GM21619 (cell line): ENCODE measurements at regions not wholly inside any gene's neighbourhood (a gene's known extent, or its start where the extent isn't known, plus 50 kb on each side); places are given as distances from the start of the nearest gene placed in this dataset.

Experiments
- ATAC-seq: cut with Tn5 transposase; IDR thresholded peaks from one replicate; pipeline ENCODE4 v1.9.1; 2021; ENCODE audit not compliant: unreplicated experiment

DNA sequence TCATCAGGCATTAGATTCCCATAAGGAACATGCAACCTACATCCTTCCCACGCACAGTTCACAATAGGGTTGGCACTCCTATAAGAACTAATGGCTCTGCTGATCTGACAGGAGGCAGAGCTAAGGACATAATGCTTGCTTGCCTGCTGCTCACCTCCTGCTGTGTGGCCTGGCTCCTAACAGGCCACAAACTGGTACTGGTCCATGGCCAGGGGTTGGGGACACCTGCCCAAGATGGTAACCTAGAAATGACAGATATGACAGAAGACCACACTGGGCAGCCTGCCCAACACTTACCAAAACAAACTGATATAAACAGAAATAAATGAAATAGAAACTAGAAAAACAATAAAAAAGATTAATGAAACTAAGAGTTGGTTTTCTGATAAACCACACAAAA lies 325.6 kb downstream of the SEC23A start:
- no peak for ATAC-seq

DNA sequence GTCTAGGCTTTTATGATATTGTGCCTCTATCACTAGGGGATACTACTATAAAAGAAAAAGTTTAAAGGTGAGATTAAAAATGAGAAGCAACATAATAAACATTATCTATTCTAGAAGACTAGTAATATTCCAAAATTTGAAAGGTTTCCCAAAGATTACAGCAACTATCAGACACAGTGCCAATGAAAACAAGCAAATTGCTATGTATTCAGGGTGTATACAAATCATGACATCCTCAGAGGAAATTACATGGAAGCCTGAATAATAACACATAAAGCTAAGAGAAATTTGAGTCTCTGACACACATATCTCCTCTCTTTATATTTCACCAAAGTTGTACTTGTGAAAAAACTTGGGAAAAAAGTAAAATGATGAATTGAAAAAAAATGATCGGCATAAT lies 327.0 kb downstream of the SEC23A start:
- no peak for ATAC-seq

DNA sequence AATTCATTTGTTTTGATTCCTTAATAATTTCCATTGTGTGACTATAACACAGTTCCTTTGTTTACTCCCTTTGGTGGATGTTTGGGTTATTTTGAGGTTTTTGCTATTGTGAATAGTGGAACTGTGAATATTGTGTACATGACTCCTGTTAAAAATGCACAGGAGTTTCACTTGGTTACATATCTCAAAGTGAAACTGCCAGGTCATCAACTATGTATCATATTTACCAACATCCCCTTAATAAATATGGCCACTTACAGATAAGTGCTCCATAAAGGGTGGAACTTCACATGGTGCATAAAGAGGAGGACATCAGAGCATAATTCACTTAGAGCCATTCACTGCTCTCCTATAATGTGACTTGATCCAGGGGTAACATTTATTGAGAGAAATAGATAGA lies 328.9 kb downstream of the SEC23A start:
- ATAC-seq = no peak

DNA sequence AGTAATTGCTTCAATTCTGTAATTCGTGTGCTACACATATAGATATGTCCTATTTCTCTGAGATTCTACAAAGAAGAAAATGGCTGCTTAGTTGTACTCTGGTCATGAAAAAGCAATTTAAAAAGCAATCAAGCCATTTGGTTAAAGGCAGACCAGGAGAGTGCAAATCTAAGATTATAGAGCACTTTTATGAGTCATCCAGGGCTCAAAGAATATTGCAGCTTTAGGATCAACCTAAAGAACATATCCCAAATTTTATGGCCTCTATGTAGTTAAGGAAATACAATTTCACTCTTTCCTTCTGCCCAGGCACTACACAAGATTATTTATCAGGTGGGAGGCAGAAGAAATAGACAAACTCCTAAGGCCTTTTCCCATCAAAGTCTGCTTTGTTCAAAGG lies 332.8 kb downstream of the SEC23A start:
- ATAC-seq = no peak

DNA sequence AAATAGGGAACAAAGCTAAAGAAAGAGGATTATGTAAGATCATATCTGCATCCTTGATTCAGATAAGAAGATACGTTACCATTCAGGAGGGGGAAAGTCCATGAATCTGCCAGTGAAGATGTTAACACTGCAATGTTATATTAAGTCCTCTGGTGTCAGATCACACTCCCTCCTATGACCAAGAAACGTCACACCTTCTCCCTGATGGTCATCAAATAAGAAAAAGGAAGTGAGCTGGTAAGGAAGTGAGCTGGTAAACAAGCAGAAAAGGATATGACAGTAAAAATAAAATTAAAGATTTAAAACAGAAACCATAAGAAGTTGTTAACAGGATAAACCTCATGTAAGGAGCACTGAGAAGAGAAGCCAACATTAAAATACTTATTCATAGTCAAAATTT lies 340.2 kb downstream of the SEC23A start:
- no peak for ATAC-seq

DNA sequence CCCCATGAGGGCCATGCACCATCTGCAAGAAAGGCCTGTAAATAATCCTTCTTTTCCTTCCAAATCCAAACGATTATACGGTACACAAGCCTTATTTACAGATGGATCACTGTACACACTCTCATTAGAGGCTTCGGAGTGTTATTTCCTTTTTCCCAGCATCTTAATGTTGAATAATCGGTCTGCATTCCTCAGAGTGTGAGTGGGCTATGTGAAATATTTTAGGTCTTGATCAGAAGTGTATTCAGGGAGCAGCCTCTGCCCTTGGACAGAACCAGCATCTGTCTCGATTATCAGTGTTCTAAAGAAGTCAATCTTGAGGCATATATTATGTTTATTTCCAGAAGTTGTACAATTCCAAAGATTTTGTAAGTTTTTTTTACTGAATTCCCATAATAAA lies 340.6 kb downstream of the SEC23A start:
- ATAC-seq = no peak

DNA sequence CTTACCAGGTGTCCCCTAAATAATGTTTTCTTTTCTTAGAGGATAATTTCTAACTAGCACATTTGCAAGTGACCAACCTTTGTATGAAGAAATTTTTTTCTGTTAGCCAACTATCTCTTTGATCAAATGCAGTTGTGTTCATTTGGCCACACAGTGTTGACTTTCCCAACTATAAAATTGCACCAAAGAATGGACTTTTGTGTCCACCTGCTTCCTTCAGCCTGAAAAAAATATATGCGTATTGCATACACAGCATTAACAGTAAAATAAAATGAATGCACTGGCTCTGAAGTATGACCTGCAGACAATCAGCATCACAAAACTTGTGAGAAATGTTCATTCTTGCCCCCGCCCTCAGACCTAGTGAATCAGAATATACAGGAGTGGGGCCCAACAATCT lies 342.0 kb downstream of the SEC23A start:
- no peak for ATAC-seq

DNA sequence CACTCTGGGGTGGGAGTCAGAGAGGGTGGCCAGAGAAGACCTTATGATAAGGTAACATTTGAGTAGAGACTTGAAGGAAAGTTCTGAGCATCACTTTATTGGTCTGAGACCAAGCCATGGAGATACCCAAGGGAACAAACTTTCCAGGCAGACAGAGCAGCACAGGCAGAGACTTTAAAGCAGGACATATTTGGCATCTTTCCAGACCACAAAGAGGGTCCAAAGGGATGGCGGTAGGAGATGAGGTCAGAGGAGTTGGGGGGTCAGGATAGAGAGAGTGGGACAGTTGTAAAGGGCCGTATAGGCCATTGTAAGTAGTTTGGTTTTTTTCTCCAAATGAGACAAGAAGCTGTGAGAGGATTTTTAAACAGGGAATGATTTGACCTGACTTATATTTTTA lies 344.4 kb downstream of the SEC23A start:
- ATAC-seq = no peak

DNA sequence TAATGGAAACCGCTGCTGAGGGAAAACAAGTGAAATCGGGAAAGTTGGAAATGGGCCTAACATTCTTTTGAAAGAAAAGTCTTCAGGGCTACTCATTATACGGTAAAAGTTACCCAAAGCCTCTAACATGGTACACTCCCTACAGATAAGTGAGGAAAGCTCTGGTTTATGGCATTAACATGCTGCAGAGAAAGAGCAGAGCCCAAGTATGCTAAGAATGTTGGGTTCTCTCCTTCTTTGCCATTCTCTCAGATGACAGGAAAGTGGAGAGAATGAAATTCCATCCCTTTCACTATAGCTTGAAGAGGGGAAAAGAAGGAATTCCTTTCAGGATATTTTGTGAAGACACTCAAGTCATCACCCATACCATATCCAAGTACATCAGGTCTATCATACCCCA lies 348.0 kb downstream of the SEC23A start:
- no peak for ATAC-seq

DNA sequence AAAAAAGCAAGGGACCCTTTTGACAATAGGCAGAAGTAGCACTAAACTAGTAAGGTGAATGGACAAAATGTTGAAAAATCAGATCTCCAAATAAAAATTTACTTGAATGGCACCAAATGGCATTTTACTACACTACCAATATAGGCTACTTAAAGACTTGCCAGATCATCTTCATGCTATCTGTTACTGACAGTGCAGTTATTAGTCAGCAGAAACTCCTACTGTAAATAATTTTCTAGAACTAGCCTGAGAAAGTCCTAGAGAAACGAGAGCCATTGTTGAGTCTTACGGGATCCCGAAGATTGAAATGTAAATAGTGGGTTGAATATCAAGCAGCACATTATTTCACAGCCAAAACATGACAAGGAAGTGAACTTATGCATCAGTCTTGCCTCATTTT lies 350.3 kb downstream of the SEC23A start:
- ATAC-seq = no peak

DNA sequence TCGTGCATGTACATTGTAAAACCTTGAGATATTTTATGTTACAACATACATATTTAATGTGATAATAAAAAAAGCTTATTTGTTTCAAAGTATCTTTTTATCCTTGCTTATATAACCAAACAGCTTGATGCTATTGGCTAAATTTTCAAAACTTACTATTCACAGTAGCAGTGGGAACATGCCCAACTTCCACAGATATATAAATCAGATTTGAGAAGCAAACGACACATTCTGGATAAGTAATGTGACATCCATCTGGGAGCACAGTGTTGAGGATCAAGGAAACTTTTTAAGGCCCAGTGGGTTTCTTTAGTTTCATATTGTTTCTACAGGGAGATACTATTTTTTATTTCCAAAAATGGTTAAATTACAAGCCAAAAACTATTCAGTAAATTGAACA lies 350.7 kb downstream of the SEC23A start:
- no peak for ATAC-seq

DNA sequence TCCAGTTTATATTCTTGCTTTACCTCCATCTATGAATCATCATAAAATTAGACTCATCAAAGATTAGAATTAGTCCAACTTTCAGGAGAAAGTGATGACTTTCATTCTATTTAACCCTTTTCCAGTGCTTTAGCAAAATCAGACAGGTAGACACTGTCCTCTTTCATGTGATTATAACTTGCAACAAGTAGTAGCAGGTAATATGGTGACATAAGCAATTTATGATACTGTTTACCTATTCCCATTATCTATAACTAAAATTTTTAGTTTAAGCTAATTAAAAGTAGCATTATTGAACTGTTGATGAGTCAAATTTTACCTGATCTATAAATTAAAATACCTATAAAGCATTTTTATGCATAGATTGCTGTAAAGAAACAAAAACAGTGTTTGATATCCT lies 351.6 kb downstream of the SEC23A start:
- ATAC-seq = no peak

DNA sequence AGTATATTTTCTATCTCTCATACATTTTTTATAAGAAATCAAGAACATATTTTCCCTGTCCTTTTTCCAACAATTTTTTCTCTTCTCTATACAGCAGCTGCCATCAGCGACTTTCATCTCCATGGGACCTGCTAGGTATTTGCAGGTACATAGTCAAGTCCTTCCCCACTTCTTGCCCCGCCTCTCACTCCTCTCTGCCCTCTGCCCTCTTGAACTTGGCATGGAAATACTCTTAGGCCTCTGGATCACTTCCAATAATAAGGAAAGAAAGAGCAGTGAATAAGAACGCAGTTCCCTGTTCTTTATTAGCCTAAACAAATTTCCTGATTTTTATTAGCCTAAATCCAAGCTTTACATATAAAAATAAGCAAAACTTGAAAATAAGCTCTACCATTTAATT lies 353.1 kb downstream of the SEC23A start:
- no peak for ATAC-seq

DNA sequence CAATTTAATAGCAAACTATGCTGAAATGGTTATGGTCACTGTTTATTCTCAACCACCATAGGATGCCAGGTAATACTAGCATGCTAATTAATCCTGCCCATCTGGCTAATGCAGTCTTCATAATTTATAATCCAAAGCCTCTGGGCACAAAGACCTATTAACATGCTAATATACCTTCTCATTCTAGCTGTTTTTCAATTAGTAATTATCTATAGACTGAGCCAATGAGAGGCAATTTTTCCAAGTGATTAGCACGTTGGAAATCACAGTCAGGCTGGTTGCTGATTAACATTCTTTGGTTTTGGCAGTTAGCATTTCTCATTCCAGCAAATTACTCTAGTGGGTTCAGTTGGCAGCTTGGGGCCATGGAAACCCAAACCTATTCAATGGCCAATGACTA lies 357.2 kb downstream of the SEC23A start:
- no peak for ATAC-seq

DNA sequence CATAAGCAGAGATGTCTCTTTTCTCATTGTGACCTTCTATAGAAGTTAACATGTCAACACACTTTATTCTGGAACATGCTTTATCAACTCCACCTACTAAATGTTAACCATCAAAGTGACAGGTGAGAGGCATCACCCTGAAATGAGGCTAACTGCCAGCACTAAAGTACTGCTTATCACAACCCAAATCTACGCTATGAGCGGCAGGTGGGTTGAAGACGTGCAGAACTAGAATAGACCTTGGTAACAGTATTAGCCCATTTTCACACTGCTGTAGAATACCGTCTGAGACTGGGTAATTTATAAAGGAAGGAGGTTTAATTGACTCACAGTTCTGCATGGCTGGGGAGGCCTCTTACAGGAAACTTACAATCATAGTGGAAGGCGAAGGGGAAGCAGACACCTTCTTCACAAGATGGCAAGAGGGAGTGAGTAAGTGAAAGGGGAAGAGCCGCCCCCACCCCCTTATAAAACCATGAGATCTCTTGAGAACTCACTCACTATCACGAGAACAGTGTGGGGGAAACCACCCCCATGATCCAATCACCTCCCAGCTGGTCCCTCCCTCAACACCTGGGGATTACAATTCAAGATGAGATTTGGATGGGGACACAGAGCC lies 359.0 kb downstream of the SEC23A start:
- ATAC-seq = no peak

DNA sequence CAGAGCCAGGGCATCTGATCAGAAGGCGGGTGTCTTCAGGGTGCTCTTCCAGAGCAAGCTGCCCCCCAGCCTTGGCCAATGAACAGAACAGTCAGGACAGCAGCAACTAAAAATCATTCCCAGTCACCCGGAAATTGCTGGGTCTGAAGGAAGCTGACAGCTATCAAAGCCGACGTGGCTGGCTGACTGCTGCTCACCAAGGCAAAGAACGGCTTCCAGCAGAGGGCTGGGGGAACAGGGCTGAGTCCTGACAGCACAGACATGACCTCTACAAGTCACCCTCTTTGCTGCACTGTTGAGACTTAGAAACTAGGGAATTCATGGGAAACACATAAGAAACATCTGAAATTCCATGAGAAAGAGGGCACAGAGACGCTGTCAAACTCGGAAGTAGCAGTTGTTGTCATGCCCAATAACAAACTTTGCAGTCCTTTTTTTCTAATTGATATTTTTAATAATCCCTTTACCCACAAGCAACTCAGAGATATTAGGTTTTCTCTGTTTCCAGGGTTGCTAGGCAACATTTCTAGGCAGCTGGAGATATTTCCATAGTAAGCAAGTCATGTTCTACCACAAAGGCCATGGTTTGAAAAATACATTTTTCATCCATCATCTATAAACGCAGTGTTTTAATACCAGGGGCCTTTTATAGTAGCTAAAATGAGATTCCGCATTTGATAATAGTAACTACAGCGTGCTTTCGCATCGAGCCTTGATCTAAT lies 365.2 kb downstream of the SEC23A start:
- no peak for ATAC-seq

DNA sequence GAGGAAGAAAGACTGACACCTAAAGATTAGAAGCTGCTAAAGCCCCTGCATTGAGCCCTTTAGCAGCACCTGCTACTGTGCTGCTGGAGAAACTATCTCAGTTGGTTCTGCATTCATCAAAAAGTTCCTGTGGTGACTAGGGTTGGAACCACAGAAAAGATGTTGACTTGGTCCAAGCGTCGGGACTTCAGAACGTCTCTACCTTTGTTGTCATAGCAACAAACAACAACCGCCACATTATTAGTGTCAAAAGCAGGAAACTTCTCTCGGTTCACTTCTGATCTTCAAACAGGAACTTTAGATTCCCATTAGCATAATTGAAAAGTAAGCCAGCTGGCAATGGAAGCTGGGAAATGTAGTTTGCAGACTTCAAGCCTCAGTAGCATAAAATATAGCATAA lies 368.0 kb downstream of the SEC23A start:
- ATAC-seq = no peak

DNA sequence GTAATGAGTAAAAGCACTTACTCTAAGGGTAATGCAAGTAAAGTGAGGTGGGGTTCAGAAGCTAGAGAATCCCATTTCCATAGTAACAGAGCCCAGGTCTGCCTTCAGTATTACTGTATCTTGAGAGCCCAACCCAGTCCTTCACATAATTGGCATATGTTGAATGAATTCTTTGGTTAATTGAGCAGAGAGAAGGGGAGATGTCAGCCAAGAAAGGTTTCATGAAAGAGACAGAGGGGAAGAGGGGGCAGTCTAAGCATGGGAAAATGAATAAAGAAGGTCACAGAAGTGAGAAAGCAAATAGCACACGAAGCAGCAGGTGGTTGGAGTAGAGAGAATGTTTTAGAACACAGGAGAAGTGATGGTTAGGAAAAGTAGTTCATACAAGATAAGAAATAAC lies 371.1 kb downstream of the SEC23A start:
- ATAC-seq = no peak

DNA sequence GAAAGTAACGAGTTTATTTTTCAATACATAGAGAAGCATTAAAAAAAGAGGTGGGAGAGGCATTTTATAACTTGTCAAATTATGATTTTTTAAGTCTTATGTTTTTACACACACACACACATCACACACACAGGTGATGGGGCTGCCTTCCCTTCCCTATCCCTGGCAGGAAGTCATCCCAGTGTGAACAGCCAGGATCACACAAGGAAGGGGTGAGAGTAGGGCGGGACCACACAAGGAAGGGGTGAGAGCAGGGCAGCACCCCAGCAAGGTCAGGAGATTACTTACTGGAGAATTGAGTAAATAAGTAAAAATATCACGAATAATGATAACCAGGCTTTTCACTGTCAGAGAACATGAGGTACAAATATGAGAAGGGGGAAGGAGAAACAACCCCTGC lies 372.6 kb downstream of the SEC23A start:
- ATAC-seq = no peak

DNA sequence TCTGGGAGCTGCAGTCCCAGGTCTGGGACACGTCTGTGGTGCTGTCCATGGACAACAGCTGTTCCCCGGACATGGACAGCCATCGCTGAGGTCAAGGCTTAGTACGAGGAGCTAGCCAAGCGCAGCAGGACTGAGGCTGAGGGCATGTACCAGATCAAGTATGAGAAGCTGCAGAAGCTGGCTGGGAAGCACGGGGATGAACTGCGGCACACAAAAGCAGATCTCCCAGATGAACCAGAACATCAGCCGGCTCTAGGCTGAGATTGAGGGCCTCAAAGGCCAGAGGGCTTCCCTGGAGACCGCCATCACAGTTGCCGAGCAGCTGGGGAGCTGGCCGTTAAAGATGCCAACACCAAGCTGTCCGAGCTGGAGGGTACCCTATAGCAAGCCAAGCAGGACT lies 375.3 kb downstream of the SEC23A start:
- no peak for ATAC-seq

DNA sequence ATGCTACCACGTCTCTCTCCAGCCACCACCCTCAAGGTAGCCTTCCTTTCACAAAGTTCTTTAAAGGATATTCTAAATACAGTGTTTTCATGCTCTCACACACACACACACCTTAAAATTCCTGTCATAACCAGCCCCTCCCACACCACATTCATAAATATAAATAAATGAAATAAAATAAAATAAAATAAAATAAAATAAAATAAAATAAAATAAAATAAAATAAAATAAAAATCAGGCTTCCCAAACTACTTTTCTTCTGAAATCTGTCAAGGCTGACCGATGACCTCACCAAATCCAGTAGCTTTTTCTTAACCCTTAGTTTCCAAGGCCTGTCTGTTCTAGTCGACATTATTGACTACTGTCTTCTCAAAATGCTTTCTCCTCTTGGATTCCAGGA lies 378.4 kb downstream of the SEC23A start:
- no peak for ATAC-seq

DNA sequence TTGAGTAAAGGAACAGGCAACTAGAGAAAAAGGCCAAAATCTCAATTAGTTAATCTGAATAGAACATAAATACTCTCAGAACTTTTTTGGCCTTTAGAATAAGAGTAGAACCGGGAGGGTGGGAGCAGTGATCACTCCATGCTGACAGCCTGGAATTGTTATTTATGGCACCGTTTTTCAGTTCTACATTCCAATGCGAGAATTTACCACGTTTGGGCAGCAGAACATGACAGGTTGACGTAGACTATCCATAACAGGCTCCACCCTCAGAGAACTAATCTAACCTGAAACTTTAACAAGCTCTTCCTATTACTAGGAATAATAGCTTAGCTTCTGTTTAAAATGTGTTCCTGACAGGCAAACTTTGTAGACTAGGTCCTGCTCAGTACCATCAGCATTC lies 379.1 kb downstream of the SEC23A start:
- ATAC-seq = no peak

DNA sequence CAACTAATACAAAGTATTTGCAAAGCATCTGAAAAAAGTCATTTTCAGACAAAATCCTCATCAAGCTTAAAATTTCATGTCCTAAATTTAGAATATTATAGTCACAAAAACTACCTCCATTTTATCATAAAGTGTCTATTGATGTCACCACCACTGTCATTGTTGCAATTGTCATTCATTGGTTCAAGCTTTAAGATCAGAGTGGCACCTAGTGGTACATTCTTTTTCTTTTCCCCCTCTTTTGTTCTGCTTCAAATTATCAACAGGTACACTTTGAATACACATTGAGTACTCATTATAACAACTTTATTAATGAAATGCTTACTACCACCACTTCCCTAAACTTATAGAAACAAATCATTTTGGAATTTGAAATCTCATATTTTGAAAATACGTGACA lies 379.8 kb downstream of the SEC23A start:
- no peak for ATAC-seq
